HG03521 (cell line): ENCODE measurements at regions not wholly inside any gene's neighbourhood (a gene's known extent, or its start where the extent isn't known, plus 50 kb on each side); places are given as distances from the start of the nearest gene placed in this dataset.

Source experiments
- ATAC-seq: cut with Tn5 transposase; IDR thresholded peaks from one replicate; pipeline ENCODE4 v1.9.1; 2021; ENCODE audit warnings: mild to moderate bottlenecking, moderate library complexity; ENCODE audit not compliant: unreplicated experiment

DNA sequence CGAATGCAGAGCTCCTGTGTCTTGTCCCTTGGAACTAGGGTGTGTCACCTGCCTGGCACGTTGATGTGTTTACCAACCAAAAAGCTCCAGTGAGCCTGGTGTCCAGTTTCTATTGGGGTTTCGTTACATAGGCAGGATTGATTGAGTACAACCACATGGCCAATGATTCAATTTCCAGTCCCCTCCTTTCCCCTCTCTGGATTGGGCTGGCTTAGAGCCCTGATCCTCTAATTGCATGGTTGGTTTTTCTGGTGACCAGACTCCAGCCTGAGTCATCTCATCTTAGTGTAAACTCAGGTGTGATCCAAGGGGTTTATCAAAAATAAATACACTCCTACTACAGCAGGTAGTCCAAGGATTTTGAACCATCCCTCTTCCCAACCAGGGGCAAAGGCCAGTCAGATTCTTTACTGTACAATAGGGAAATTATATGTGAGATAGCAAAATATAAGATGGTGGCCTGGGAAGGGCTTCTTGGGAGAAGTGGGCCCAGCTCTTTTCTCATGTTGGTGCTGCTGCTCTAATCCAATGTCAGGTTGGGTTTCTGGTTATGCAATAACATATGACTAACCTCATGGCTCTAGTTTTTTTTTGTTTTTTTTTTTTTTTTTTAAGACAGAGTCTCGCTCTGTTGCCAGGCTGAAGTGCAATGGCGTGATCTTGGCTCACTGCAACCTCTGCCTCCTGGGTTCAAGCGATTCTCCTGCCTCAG lies 64.7 kb upstream of the MGAT5 start:
- ATAC-seq = no peak

DNA sequence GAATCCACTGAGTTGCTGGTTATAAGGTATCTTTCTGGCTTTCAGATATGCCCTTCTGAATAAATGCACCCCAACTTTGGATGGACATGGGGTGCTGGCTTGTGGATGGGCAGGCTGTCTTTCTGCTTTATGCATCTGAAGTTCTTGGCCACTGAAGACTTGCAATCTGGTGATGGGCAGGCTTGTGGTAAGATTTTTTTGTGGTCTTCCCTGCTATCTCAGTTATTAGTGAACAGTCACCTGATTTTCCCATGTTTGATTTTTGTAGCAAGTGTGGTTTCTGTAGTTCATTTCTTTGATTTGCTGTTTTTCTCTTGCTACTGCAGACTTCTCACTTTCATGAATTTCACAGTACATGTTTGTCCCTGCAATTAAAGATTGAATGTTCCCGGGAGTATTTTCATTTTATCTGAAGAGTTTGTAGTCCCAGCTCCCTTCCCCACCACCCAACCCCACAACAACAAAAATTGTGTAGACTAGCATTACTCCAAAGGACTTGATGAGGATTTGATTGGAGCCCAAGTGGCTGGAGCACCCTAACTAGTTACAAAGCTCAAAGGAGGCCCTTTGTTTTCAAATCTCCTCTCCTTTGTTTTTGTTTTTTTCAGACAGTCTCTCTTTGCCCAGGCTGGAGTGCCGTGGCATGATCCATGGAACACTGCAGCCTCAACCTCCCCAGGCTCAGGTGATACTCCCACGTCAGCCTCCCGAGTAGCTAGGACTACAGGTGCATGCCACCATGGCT lies 63.6 kb upstream of the MGAT5 start:
- no peak for ATAC-seq

DNA sequence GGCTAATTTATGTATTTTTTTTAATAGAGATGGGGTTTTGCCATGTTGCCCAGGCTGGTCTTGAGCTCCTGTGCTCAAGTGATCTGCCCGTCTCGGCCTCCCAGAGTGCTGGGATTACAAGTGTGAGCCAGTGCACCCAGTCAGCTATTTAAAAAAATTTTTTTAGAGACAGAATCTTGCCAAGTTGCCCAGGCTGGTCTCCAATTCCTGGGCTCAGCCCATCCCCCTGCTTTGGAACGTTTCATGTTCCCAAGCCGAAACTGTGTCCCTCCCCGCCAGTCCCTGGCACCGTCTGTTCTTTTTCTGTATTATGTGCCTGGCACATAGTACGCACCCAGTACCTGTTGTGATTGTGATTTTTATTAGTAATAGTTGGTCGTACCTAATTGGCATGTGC lies 63.1 kb upstream of the MGAT5 start:
- no peak for ATAC-seq

GRCh38 chr2:134191835-134192234 lies 62.0 kb upstream of the MGAT5 start:
- ATAC-seq = no peak

DNA sequence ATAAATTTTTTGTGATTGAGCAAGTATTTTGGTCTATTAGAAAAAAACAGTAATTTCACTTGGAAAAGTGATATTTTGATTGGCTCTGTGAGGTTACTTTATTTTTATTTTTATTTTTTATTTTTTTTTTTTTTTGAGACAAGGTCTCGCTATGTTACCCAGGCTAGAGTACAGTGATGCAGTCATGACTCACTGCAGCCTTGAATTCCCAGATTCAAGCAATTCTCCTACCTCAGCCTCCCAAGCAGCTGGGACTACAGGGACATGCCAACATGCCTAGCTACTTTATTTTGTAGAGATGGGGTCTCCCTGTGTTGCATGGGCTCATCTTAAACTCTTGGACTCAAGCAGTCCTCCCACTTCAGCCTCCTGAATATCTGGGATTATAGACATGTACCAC lies 60.9 kb upstream of the MGAT5 start:
- ATAC-seq = no peak

- no peak for ATAC-seq
These were observed 59.4 kb upstream of the MGAT5 start for GRCh38 chr2:134194519-134194918.

DNA sequence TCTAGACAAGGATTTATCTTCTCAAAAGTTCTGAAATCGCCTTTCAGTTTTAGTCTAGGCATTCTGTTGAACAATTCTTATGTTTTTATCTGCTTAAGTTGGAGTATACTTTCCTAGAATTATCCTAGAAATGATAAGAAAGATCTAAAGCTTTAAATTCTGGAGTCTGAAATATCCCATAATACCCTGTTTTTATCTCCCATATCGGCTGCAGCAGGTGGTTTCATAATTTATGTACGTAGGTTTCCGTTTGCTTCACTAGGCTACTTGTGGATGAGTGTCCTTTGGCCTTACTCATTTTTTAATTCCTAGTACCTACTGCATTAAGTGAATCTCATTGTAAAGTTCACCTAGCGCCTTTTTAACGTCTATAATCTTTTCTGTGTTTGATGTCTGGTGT lies 58.5 kb upstream of the MGAT5 start:
- no peak for ATAC-seq

DNA sequence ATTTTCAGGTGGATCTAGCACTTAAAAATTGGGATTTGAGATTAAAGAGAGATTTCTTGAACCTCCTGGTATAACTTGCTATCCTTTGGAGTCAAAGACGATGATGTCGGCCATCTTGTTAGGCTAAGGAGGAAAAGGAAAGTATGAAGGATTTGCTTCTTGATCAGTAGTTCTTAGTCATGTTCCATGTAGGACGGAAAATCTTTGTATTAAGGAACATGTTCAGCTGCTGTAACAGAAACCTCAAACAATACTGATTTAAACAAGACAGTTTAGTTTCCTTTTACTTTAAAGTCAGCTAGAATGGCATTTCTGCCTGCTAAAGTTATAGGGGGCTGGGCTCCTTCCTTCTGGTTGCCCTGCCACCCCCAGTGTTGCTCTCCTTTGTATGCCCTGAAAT lies 56.4 kb upstream of the MGAT5 start:
- no peak for ATAC-seq

- no peak for ATAC-seq
These were observed 55.8 kb upstream of the MGAT5 start for GRCh38 chr2:134198006-134198634.

DNA sequence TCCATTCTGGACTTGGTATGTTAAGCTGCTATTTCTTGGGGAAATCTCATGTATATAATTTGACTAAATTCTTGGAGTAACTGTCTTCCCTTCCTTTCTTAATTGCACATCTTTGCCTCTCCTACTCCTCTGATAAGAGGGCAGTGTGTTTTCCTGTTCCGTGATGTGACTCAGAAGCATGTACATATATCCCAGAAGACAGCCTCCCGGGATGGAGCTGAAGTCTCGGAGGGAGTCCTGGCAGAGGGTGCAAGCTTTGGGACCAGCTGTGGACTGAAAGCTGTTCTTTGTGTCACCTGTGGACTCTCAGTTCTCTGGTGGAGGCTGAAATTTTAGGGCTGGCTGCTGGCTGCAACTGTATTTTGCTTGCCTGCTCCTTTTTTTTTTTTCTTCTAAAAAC lies 54.7 kb upstream of the MGAT5 start:
- no peak for ATAC-seq

GRCh38 chr2:134200036-134200618 lies 53.7 kb upstream of the MGAT5 start:
- no peak for ATAC-seq

DNA sequence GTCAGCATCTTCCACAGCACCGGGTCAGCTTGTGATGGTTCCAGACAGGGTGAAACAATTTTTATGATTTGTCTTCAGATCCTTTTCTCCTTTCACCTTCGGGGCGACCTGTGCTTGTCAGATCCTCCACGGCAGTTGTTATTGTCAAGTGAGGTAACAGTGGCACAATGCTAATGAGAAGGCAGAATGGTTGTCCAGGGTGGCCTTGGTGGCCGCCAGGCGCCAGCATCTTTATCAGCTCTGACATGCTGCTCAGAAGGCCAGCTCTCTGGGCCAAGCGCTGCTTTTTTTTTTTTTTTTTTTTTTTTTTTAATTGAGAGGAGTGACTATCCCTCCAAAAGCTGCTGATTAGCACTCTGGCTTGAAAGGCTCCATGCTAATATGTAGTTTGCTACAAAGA lies 52.3 kb upstream of the MGAT5 start:
- no peak for ATAC-seq

- ATAC-seq = no peak
These were observed 51.5 kb upstream of the MGAT5 start for GRCh38 chr2:134202371-134202770.

- ATAC-seq = no peak
These were observed 50.7 kb upstream of the MGAT5 start for GRCh38 chr2:134203175-134203574.
